H1 (cell line): ENCODE measurements at regions not wholly inside any gene's neighbourhood (a gene's known extent, or its start where the extent isn't known, plus 50 kb on each side); places are given as distances from the start of the nearest gene placed in this dataset.

ENCODE experiments used
- ATF2 ChIP-seq: IDR thresholded peaks from 2 replicates; pipeline ENCODE4 v1.6.1; 2012; ENCODE audit warnings: low read length, inconsistent platforms
- ATF3 ChIP-seq: IDR thresholded peaks from 2 replicates; pipeline ENCODE4 v1.6.1; 2011; ENCODE audit warnings: low read depth, mild to moderate bottlenecking, low read length; ENCODE audit not compliant: insufficient read depth
- CHD2 ChIP-seq: IDR thresholded peaks from 2 replicates; pipeline ENCODE4 v1.6.1; 2012; ENCODE audit warnings: low read length, improper control_type of control experiment
- CTCF ChIP-seq, 3 experiments: IDR thresholded peaks; 1 replicate in 2 of 3; 2 replicates in 1 of 3; pipeline versions ENCODE4 v1.5.1 to v1.6.1; 2011; ENCODE audit warnings: low read length in 3 of 3, mild to moderate bottlenecking in 3 of 3, inconsistent platforms in 2 of 3, low read depth in 1 of 3, moderate library complexity in 1 of 3; ENCODE audit not compliant: insufficient read depth in 1 of 3; ENCODE audit errors: control extremely low read depth in 1 of 3
- EZH2 ChIP-seq: fragments of 200-600 bp; sonication (generic); IDR thresholded peaks from 2 replicates; pipeline ENCODE4 v1.7.1; 2012; ENCODE audit warnings: low read depth, mild to moderate bottlenecking, moderate library complexity, low read length, inconsistent platforms; ENCODE audit not compliant: severe bottlenecking
- KDM1A ChIP-seq: fragments of 200-600, 300-600 bp; sonication (generic); IDR thresholded peaks from 2 replicates; pipeline ENCODE4 v1.7.1; 2016; ENCODE audit warnings: mild to moderate bottlenecking, low read length, borderline replicate concordance
- MAX ChIP-seq: IDR thresholded peaks from 2 replicates; pipeline ENCODE4 v1.6.1; 2012; ENCODE audit warnings: inconsistent platforms
- POLR2A ChIP-seq, 2 experiments: IDR thresholded peaks; 1 replicate in 1 of 2; 2 replicates in 1 of 2; pipeline ENCODE4 v1.6.1; 2011; ENCODE audit warnings: low read depth in 2 of 2, low read length in 2 of 2, mild to moderate bottlenecking in 2 of 2; ENCODE audit errors: control extremely low read depth in 1 of 2
- POLR2AphosphoS5 ChIP-seq: IDR thresholded peaks from 2 replicates; pipeline ENCODE4 v1.6.1; 2011; ENCODE audit warnings: low read depth, low read length
- RXRA ChIP-seq: IDR thresholded peaks from 2 replicates; pipeline ENCODE4 v1.6.1; 2011; ENCODE audit warnings: low read depth, mild to moderate bottlenecking, low read length, moderate library complexity; ENCODE audit not compliant: insufficient read depth
- SIX5 ChIP-seq: IDR thresholded peaks from 2 replicates; pipeline ENCODE4 v1.6.1; 2011; ENCODE audit warnings: mild to moderate bottlenecking, low read depth, low read length

GRCh38 chr5:128762661-128763306 is 202.5 kb upstream of the SLC27A6 start:
- TF ChIP-seq POLR2AphosphoS5 (no peak), EZH2 (no peak), ATF2 (no peak), KDM1A (no peak), ATF3 (no peak), SIX5 (no peak), CTCF (IDR thresholded peaks at IDR 0.05; ENCODE audit: control extremely low read depth in 1 of 3, insufficient read depth in 1 of 3, low read depth in 1 of 3, low read length in 3 of 3) (no peak), RXRA (no peak), POLR2A (IDR thresholded peaks at IDR 0.05; ENCODE audit: control extremely low read depth in 1 of 2, low read depth in 2 of 2, low read length in 2 of 2) (no peak), CHD2 (no peak), MAX (no peak)
